GM21423 (cell line): ENCODE measurements at regions not wholly inside any gene's neighbourhood (a gene's known extent, or its start where the extent isn't known, plus 50 kb on each side); places are given as distances from the start of the nearest gene placed in this dataset.

Source experiments
- ATAC-seq: cut with Tn5 transposase; IDR thresholded peaks from one replicate; pipeline ENCODE4 v1.9.1; 2021; ENCODE audit warnings: mild to moderate bottlenecking, moderate library complexity; ENCODE audit not compliant: unreplicated experiment

DNA sequence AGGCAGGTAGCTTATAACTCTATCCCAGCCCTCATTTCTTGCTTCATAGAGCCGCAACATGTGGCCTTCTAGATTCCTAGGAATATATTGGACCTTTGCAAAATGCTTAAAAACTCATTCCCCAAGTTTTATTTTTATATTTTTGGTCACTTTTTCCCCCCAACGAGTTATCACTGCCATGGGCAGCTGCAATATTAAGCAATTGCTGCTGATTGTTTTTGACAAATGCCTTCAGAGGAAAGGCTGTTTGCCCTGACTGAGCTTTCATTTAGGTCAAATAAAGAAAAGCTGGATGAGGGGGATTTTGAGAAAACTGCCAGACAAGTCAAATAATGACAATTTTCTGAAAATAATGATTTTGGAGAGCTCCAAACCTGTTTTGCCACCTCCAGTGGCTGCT is 976.9 kb upstream of the MBL2 start:
- ATAC-seq, result no peak

GRCh38 chr10:53748319-53748718 is 975.7 kb upstream of the MBL2 start:
- no peak for ATAC-seq

GRCh38 chr10:53744746-53745145 is 972.2 kb upstream of the MBL2 start:
- ATAC-seq, result no peak

DNA sequence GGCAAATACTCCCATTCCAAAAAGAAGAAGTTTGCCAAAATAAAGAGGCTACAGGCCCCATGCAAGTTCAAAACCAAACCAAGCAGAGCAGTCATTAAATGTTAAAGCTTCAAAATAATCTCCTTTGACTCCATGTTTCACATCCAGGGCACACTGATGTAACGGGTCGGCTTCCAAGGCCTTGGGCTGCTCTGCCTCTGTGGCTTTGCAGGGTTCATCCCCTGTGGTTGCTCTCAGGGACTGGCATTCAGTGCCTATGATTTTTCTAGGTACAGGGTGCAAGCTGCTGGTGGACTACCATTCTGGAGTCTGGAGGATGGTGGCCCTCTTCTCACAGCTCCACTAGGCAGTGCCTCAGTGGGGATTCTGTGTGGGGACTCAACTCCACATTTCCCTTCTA is 971.6 kb upstream of the MBL2 start:
- no peak for ATAC-seq

GRCh38 chr10:53737132-53737531 is 964.5 kb upstream of the MBL2 start:
- no peak for ATAC-seq

DNA sequence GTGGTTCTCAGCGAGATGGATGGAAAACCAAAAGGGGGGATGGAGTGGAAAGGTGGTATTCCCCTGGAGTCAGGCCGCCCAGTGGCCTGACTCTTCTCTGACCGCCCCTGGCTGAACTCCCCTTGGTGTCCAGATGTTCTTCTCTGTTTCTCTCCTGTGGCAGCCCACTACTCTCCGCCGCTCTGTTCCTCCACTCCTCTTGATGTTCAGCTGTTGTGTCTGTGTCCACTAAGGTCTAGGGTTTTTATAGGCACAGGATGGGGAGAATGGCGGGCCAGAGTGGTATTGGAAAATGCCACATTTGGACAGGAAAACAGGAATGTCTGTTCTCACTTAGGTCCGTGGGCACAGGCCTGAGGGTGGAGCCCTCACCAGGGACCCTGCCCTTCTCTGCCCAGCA is 954.3 kb upstream of the MBL2 start:
- no peak for ATAC-seq

DNA sequence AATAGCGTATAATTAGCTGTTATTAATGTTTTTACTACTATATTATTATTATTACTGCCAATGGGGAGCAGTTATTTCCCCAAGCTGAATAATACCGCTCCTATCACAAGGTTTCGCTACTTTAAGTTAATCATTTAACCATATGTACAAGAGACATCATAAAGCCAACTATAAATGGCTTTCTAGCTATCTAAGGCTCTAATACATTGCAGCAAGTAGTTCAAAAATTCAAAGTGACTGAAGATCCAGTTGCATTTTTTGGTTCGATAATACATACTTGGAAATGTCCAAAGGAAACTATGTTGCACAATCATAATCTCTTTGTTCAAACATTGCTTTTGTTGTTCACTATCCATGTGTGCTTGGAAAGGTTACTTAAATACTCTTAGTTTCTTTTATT is 952.0 kb upstream of the MBL2 start:
- no peak for ATAC-seq

- no peak for ATAC-seq
These were observed 947.1 kb upstream of the MBL2 start for GRCh38 chr10:53719658-53720057.

DNA sequence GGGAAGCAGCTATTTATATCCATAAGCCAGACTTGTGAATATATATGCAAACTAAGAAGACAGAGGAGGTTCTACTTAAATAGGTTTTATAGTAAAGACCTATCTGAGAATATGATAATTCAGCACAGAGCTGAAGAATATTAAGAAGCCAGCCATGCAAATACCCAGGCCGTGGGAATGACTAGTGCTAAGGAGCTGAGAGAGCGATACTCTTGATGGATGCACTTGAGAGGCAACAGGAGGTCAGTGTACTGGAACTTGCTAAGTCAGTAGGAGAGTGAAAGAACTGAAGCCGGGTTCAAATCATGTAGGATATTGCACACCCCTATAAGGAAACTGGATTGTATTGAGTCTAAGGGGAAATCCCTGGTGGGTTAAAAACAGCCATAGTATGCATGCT is 943.6 kb upstream of the MBL2 start:
- ATAC-seq, result no peak

DNA sequence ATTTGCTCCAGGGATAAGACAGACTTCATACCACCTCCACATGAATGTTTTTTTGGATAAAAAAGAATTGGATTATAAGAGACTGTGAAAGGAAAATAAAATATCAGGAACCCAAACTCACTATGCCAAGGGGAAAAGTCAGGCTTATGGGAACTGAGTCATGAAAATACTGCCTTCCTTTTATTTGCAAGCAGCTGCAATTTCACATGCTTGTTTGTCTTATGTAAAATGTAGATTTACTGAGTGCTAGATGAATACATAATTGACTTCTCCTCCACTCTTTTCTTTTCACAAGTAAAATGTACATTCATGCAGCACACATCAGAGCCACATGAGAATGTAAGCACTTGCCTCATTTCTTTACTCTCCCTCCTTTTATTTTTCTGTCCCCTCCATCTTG is 940.8 kb upstream of the MBL2 start:
- ATAC-seq, result no peak

DNA sequence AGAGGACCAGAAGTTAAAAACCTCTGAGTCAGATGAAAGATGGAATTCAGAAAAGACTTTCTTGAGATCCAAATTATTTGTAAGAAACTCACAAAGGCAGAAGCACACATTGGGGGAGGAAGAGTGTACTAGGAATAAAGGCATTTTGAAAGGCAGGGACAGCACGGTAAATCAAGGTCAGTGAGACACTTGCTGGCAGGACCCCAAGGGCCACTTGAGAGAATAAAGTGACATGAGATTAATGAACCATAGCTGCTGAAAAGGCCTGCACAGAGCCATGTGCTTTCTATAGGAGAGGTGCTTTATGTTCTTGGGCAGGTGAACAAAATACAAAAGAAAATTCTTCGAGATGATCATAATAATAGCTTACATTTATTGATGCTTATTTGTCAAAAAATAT is 929.9 kb upstream of the MBL2 start:
- no peak for ATAC-seq

DNA sequence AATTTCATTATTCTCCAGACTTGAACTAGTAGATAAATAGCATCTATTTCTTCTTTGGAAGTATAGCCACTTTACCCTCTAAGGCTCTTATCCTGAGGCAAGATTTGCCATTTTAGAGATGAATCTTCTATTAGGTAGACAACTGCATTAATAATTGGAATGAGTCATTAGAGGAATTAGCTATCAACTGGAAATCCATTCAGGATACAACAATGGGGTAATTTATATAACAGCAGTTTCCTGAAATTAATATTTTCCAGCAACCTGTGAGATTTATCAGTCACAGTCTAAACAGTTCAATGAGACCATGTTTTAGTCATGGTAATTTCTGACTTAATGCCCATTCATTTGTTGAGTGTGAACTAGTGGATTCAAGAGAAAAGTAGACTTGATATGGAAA is 928.6 kb upstream of the MBL2 start:
- no peak for ATAC-seq

GRCh38 chr10:53700278-53700677 is 927.7 kb upstream of the MBL2 start:
- ATAC-seq, result no peak

GRCh38 chr10:53699684-53700083 is 927.1 kb upstream of the MBL2 start:
- no peak for ATAC-seq

- no peak for ATAC-seq
These were observed 926.6 kb upstream of the MBL2 start for GRCh38 chr10:53699231-53699630.

GRCh38 chr10:53697038-53697437 is 924.5 kb upstream of the MBL2 start:
- no peak for ATAC-seq

- ATAC-seq, result no peak
These were observed 918.1 kb upstream of the MBL2 start for GRCh38 chr10:53690524-53691240.

DNA sequence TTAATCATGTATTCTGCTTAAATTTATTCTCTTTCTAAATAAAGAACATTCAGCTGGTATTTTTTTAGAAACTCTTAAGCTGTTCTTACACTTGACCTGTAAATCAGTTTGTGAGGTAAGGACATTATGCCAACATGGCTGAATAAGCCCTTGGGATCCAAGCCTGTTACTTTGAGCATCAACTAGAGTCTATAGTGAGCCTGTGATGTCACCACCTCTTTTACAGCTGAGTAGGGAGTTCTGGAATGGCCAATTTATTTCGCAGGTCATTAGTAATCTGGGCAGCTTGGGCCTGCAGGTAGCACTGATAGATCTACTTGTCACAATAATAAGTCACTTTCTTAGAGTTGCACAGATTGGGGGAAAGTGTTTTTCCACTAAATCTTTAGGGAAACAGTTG is 915.2 kb upstream of the MBL2 start:
- no peak for ATAC-seq

DNA sequence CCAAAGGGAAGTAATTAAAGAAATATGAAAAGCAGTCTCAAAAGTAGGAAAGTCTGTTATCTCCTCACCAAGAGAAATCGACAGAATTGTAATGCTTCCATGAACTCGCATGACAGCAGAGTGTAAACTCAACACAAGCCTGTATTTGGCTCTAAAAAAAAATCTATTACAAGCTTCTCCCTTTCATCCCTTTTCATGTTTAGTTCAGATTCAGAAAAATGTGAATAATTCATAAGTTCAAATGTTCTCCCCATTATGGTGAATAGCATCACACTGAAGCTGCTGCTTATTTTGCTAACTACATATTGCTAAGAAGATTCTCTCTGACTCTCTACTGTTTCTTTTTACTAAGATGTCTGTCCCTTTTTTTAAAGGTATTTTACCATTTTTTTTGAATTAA is 910.3 kb upstream of the MBL2 start:
- ATAC-seq, result no peak

DNA sequence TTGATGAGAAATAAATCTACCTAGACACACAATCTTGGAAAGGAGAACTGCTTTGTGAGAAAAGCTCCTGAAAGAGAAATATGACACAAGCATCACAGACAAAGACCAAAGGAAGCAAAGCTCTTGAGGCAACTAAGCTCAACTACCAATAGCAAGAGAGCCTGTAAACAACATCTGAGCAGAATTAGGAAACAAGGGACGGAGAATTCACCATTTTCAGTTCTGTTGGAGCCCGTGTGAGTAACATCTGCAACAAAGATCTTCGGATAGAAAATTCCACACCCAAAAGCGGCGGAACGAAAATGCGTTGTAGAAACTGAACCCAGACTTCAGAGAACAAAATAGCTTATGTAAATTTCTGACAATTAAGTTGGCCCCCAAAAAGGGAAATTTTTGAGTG is 909.9 kb upstream of the MBL2 start:
- no peak for ATAC-seq

DNA sequence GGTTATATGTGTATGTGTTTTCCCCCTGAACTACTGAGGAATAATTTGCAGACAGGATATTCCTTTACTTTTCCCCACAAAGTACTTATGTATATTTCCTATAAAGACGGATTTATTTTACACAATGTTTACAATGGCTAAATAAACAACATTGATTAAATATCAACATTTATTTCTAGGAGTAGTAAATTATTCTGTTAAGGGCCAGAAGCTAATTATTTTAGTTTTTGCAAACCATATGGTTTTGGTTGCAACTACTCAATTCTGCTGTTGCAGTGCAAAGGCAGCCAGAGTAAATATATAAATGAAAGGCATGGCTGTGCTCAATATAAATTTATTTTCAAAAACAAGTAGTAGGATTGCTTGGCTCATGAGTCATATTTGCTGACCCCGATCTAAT is 907.1 kb upstream of the MBL2 start:
- no peak for ATAC-seq

DNA sequence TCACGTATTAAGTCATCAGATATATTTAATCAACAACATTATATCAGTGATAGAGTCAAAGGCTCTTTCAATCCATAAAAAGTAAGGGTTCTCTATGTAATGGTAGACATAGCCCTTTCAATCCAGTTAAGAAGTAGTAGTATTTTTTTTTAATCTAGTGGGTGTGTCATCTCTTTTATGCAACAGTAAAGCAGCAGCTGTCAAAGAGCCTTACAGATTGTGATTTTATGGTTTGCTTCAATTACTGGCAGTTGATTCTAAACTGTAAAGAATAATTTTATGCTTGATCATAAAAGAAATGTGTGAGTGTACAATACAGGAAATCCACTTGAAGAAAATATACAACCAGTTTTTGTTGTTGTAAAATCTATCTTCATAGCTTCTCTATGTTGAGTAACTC is 902.6 kb upstream of the MBL2 start:
- no peak for ATAC-seq

- ATAC-seq, result no peak
These were observed 894.5 kb upstream of the MBL2 start for GRCh38 chr10:53667063-53667462.
